NCI-H526 treated with DMSO at 0.1 percent for 48 hours (cell line): ENCODE measurements at regions not wholly inside any gene's neighbourhood (a gene's known extent, or its start where the extent isn't known, plus 50 kb on each side); places are given as distances from the start of the nearest gene placed in this dataset.
"Not testable (repeated sequence)": the region's sequence is repeated elsewhere in the genome, so short reads cannot be mapped to it uniquely, and the experiment has no call there.

Experiments used
- DNase-seq: peaks from one replicate; lab custom pipeline; 2025; lab: John Stamatoyannopoulos, UW

DNA sequence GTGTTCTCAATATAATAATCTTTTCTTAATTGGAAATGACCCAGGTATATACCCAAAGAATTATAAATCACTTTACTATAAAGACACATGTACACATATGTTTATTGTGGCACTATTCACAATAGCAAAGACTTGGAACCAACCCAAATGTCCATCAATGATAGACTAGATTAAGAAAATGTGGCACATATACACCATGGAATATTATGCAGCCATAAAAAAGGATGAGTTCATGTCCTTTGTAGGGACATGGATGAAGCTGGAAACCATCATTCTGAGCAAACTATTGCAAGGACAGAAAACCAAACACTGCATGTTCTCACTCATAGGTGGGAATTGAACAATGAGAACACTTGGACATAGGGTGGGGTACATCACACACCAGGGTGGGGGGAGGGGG, 56.8 kb downstream of the SCGB2B2 start:
- DNase-seq, result not testable (repeated sequence)

DNA sequence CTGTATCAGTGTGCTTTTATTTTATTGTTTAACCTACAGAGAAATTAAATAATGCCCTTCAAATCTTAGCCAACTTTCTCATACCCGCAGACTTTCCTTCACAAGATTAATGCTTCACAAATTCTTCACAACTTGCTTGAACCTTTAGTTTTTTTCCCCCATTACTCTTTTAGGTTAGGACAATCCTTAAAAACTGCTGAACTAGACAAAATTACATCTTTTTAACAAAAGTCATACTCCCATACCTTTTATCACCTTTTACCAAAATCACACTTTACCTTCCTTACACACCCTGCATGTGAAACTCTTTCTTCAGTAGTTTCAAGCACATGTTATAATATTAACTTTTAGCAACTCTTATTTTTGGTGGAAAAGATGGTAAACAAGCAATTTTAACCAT, 58.5 kb downstream of the SCGB2B2 start:
- DNase-seq, result no peak

DNA sequence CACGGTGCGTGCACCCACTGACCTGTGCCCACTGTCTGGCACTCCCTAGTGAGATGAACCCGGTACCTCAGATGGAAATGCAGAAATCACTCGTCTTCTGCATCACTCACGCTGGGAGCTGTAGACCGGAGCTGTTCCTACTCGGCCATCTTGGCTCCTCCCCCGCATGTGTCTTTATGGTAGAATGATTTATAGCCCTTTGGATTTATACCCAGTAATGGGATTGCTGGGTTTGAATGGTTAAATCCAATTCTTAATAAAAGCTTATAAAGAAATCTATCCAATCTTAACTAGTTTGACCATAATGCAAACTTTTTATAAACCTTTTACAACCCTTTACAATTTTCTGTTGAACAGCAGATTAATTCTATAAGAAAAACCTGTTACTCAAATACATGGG, 59.0 kb downstream of the SCGB2B2 start:
- not testable (repeated sequence) for DNase-seq

DNA sequence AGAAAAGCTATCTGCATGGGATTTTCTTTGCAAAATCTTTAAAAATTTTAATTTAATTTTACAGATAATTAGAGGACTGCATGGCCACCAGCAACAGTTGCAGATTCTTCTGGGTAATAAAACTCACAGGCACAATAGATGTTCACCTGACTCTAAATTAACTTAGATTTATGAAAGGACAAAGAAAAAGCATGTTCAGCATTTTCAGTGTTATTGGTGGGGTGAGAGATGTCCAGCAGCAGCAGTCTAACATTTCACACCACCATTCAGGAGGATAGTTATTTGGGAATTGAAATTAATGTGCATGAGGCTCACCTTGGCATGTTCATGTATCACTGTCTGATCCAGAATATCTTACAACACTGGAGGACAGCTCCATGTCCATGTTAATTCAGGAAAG, 74.0 kb downstream of the SCGB2B2 start:
- no peak for DNase-seq

DNA sequence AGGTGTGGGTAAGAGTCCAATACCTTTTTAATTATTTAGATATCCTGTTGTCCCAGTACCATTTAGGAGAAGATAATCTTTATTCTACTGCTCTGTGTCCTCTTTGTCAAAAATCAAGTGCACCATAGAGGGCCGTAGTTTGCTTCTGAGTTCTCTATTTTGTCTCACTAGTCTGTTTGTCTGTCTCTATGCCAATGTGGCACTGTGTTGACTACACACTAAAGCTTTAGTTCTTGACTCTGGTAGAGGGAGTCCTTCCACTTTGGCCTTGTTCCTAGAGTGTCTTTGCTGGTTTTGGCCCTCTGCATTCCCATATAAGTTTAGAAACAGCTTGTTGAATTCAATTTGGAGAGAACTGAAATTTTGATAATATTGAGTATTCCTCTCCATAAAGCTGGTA, 75.9 kb downstream of the SCGB2B2 start:
- no peak for DNase-seq

DNA sequence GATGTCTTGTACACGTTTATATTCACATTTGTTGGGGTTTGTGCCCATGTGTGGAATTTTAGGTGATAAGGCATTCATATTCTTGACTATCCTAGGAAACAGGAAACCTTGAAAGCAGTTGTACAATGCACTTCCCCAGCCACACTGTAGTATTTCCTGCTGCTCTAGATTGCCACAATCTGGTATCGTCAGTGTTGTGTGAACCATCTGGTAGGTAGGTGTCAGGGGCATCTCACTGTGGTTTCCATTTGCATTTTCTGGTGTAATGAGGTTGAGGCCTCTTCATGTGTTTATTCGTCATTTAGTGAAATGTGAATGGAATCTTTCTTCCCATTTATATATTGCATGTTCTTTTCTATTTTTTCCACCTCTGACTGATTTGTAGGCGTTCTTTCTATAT, 76.6 kb downstream of the SCGB2B2 start:
- DNase-seq, result no peak

DNA sequence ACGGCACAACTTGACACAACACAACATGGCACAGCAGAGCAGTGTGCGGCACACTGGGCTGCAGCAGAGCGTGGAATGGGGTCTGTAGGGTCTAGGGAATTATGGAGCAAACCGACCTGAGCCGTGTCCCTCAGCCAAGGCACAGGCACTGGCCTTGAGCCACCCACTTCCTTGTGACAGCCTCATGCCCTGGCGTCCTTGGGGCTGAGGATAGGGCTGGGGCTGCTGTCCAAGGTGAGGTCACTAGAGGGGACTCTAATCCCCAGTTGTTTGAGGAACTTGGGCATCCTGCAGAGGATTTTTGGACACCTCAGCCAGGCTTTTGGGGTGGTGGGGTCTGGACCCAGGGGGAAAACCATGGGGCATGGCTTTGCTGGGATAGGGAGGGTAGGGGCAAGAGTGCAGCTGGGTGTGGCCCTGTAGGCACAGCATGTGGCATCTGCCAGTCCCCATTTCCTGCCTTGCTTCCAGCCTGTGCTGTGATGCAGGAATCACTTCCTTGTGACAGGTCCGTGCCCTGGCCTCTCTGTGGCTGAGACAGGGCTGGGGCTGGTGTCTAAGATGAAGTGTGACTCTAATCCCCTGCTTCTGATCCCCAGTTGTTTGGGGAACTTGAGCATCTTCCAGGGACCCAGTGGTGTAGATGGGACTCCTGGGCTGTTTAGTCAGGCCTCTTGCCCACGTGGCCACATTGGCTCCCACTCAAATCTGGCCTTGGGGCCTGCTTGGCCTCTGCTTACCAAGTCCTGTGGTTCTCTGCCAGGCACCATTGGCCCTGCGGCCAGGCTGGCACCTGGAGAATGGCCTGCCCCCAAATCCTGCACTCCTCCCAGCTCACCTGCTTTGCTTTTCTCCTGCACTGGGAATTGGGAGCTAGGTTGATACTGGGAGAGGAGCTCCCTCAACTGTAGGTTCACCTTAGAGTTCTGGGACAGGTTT, 78.5 kb downstream of the SCGB2B2 start:
- no peak for DNase-seq

DNA sequence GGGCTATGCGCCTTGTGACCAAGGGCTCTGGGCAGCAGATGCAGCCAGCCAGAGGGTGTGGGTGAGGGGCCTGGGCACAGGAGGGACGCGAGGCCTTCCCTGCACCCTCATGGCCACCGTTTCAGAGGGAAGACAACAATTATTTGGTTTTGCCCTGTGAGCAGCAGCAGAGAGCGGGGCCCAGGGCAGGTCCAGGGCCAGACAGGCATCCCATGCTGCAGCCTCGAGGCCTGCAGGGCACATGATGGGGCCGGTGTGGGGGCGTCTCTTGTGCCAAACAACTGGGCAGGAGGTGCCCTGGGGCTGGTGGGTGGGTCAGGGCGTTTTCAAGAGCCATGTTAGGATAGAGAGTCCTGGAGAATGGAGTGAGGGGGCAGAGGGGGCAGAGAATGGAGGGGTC, 79.4 kb downstream of the SCGB2B2 start:
- DNase-seq, result no peak

DNA sequence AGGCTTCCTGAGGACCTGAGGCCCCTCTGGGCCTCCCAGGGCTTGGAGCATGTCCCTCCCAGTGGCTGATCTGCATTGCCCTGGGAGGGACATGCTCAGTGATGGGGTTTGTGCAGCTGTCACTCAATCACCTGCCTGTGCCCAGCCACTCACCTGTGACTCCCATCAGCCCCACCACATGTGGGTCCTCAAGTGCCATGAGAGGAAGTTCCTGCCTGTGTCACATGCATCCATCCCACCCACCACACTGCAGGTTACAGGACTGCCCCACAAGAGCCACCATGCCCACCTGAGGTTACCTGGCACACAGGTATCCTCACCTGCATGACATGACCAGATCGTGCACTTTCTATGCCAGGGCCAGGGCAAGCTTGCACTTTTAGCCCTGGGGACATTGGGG, 80.0 kb downstream of the SCGB2B2 start:
- no peak for DNase-seq

DNA sequence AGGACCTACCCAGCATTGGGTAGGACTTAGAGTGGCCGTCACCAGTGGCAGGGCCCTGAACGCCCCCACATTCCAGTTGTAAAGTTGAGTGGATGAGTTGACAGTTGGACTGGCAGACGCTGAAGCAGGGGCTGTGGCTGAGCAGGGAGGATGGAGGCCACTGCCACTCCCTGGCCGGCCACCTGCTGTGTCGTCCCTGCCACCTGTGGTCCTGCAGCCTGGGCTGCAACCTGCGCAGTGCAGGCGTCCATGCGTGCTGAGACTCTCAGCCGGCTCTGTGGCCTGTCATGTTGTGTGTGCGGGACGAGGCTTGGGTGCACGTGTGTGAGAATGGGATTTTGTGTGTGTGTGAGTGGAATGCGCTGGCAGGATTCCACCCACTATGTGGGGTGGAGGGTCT, 80.8 kb downstream of the SCGB2B2 start:
- no peak for DNase-seq

DNA sequence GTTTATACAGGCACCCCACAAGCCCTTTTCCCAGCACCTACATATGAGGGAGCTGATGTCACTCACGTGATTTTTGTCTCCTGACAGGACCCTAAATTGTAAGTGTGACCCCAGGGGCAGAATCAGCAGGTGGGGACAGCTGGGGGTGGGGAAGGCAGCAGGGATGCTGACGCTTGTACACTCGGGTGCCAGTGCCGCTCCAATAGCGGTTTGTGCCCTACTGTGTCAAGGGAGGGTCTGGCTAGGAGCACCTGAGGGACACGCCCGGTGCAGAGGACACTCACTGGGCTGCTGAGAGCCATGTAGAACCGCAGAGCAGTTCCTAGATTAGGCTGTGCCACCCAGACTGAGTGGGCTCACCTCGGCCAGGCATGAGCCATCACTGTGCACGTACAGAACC, 81.3 kb downstream of the SCGB2B2 start:
- no peak for DNase-seq

DNA sequence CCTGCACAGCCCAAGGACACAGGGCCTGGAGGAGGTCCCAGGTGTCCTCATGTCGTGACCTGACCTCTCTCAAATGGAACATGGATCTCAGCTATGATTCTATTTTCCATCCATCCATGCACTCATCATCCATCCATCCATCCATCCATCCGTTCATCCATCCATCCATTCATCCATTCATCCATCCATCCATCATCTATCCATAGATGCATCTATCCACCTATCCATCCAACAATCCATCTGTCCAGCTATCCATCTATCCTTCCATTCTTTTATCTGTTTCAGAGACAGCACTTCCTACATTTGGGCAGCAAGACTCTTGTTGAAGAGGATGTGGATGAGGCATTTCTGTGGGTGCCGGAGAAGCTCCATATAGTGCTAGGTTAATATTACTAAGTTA, 86.7 kb downstream of the SCGB2B2 start:
- no peak for DNase-seq

DNA sequence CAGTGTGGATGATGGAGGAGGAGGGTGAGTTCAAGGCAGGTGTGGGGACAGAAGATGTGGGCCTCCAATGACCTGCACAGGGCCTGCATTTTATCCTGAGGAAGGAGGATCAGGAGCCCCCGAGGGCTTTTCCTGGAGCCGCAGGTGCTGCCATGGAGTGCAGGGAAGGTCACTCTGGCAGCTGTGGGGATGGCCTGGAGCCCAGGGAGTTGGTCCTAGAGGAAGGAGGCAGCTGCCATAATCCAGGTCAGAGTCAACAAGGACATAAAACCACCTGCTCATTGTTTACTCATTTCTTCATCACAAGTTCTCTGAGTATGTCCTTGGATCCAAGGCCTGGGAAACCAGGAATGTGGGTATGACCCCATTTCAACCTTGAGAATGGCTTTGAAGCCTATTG, 87.2 kb downstream of the SCGB2B2 start:
- DNase-seq, result no peak

DNA sequence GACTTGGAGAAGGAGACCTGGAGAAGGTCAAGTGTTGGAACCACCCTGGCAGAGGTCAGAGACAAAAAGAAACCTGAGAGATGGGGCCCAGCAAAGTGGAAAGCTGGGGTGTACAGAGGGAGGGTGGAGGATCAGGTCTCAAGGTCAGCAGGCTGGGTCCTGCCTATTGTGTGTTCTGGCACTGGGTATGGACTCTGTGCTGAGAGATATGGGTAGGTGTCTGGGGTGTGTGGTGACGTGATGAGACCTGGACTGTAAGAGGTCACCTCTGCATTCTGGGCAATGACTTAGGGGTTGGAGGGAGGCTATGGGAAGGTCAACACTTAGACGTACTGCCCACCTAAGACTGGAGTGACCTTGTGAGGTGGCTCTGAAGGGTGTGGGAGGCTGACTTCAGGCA, 88.1 kb downstream of the SCGB2B2 start:
- DNase-seq, result no peak

DNA sequence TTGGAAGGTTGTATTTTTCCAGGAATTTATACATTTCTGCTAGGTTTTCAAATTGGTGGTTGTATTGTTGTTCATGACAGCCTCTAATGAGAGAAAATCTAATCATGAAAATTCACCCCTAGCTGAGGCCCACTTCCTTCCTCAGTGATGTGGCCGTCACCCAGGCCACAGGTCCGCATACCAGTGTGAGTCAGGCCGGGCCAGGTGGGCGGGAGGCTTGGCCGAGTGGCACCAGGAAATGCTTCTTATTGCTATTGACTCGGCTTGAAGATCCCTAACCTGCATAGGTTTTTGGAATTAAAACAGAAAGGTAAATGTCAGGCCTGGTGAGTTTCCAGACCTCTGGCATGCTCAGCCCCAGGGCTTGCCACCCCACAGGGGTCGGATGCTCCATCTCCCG, 88.7 kb downstream of the SCGB2B2 start:
- DNase-seq, result no peak

DNA sequence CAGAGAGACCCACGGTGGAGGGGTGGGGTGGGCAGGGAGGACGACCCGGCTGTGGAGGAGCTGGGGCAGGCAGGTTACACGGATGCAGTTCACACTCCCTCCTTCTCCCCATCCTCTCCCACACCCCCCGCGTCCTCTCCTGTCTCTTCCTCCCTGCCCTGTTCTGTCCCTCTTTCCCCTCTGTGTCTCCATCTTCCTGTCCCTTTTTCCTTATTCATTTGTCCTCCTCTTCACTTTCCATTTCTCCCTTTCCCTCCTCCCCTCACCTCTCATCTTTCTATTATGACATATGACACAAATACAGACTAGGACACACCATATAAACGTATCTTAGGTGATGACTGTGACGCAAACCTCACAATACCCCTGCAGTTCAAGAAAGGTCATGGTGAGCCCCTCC, 96.6 kb downstream of the SCGB2B2 start:
- DNase-seq, result no peak

DNA sequence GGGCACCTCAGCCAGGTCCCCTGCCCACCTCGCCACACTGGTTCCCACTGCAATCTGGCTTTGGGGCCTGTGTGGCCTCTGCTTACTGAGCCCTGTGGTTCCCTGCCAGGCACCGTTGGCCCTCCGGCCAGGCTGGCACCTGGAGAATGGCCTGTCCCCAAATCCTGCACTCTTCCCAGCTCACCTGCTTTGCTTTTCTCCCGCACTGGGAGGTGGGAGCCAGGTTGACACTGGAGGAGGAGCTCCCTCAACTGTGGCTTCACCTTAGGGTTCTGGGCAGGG, 97.0 kb downstream of the SCGB2B2 start:
- no peak for DNase-seq

DNA sequence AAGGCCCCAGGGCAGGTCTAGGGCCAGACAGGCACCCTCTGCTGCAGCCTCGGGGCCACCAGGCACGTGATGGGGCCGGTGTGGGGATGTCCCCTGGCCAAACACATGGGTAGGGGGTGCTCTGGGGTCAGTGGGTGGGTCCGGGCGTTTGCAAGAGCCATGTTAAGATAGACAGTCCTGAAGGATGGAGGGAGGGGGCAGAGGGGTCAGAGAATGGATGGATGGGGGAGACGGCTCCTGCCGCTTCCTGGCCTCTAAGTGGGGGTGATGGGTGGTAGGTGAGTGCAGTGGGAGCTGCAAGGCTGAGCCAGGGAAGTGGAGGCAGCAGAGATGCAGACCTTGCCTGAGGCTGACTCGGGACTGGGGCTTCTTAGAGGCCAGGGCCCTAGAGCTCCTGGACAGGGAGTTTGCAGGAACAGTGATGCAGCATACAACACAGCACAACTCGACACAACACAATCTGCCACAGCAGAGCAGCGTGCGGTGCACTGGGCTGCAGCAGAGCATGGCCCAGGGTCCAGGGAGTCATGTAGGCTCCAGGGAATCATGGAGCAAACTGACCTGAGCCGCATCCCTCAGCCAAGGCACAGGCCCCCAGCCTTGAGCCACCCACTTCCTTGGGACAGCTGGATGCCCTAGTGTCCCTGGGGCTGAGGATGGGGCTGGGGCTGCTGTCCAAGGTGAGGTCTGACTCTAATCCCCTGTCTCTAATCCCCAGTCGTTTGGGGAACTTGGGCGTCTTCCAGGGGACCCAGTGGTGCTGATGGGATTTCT, 97.5 kb downstream of the SCGB2B2 start:
- DNase-seq, result no peak

DNA sequence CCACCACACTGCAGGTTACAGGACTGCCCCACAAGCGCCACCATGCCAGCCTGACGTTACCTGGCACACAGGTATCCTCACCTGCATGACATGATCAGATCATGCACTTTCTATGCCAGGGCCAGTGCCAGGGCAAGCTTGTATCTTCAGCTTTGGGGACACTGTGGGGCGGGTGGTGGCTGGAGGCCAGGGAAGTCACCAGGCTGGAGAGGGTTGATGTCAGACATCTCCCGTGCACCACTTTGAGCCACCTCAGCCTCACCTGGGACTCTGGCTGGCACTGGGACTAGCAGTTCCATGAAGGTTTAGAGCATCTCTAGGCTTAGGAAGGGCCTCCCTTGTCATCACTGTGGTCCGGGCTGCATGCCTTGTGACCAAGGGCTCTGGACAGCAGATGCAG, 97.2 kb downstream of the WTIP start:
- DNase-seq, result no peak

DNA sequence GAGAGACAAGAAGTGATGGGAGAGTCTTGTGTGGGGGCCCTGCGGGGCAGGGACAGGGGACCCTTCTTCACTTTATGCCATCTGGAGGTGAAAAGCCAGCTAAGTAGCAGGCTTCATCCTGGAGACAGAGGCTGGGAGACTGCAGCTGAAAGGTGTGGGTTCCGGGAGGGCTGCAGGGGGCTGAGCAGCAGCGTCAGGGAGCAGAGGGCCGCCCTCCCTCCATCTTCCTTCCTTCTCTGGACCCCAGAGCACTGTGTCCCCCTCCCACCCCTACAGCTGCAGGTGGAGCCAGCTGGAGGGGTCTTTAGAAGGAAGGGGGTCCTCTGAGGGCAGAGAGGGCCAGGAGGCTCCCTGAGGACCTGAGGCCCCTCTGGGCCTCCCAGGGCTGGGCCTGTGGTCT, 96.6 kb downstream of the WTIP start:
- DNase-seq, result no peak

DNA sequence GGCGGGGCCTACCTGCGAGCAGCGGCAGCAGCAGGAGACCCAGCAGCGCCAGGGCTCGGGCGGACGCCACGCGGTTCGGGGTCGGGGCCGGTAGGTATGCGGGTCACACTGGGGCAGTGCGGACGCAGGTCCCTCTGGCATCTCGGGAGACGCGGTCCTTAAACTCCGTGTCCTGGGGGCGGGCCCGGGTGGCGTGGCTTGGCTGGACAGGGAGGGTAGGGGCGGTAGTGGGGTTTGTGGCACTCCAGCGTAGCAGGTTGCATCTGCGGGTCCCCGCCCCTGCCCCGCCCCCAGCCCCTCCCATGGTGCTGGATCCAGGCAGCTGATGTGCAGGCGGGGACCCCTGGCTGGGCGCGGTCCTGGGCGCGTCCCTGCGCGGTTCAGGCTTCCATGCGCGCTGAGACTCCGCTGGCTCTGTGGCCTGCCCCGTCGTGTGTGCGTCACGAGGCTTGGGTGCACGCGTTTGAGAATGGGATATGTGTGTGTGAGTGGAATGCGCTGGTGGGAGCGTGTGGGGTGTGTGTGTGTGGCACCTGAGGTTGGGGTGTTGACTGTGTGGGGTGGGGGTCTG, 96.1 kb downstream of the WTIP start:
- peak; percentile 10 for DNase-seq

DNA sequence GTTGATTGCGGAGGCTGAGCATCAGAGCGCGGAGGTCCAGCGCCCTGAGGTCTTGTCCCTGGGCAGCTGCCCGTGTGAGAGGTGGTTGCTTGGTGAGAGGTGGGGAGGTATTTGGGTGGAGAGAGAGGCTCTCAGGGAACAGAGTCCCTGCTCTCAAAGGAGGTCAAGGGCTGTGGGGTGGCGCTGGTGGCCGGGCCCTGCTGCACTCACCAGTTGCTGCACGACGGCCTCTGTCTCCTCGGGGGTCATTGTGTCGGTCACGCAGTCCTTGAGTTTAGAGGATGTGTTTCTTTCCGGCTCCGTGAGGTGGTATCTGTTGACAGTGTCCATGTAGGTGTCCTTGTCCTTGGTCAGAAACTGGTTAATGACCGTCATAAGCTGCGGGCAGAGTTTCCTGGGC, 95.5 kb downstream of the WTIP start:
- DNase-seq, result no peak

DNA sequence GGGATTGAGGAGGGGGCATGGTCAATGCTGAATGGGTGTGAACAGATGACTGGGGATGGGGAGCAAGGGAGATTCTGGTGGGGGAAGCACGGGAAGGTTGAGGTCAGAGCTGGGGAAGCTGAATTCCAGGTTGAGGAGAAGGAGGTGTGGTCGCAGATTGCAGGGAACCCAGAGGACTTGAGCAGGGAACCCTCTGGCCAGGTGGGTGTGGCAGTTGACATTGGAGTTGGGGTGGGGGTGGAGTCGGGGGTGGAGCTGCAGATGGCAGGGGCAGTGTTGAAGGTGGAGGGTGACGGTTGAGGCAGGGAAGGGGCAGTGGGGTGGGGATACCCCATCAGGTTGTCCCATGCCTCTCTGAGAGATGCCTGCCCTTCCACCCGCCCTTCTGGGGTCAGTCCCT, 94.7 kb downstream of the WTIP start:
- no peak for DNase-seq
